H1 (cell line): ENCODE measurements at regions not wholly inside any gene's neighbourhood (a gene's known extent, or its start where the extent isn't known, plus 50 kb on each side); places are given as distances from the start of the nearest gene placed in this dataset.

ENCODE experiments used
- CTCF ChIA-PET: fragments of 300-600 bp; sonication (Branson Sonifier 250); formaldehyde crosslinking; loops from one replicate; lab custom pipeline; 2021; ENCODE audit not compliant: partially characterized antibody; lab: Charles Lee
- POLR2A ChIA-PET: fragments of 300-600 bp; sonication (Branson Sonifier 250); formaldehyde crosslinking; loops from one replicate; lab custom pipeline; 2021; ENCODE audit warnings: inconsistent platforms; ENCODE audit not compliant: partially characterized antibody; lab: Charles Lee
- DNase-seq, 2 experiments: peaks; one replicate each; pipeline versions ENCODE4 v3.0.0 to v3.0.0-alpha.2; 2010 to 2022; ENCODE audit warnings: low spot score in 2 of 2, low read depth in 1 of 2, mixed read lengths in 1 of 2
- FAIRE-seq: peaks from 2 replicates; lab custom pipeline; 2011; peaks lifted over from hg19 to GRCh38; lab: Jason Lieb, UNC
- H2AFZ ChIP-seq: 2 replicates; pipeline ENCODE4 v1.8.1; 2012; ENCODE audit warnings: low read length, inconsistent platforms
- H2AK5ac ChIP-seq: 2 replicates; pipeline ENCODE4 v1.6.1; 2013; ENCODE audit warnings: low read depth, low read length
- H2BK120ac ChIP-seq: replicated peaks from 2 replicates; pipeline ENCODE3; 2013; ENCODE audit warnings: low read depth, low read length, inconsistent platforms
- H2BK12ac ChIP-seq: 2 replicates; pipeline ENCODE4 v1.6.1; 2013; ENCODE audit warnings: low read depth, low read length
- H2BK15ac ChIP-seq: 2 replicates; pipeline ENCODE4 v1.6.1; 2013; ENCODE audit warnings: low read length
- H2BK20ac ChIP-seq: 2 replicates; pipeline ENCODE4 v1.6.1; 2013; ENCODE audit warnings: low read length
- H2BK5ac ChIP-seq: 2 replicates; pipeline ENCODE4 v1.6.1; 2013; ENCODE audit warnings: low read depth, low read length
- H3K14ac ChIP-seq: 2 replicates; pipeline ENCODE4 v1.6.1; 2013; ENCODE audit warnings: inconsistent platforms; ENCODE audit not compliant: insufficient read length
- H3K18ac ChIP-seq: 2 replicates; pipeline ENCODE4 v1.6.1; 2013; ENCODE audit warnings: low read length; ENCODE audit errors: extremely low read depth
- H3K23ac ChIP-seq: 2 replicates; pipeline ENCODE4 v1.6.1; 2013; ENCODE audit warnings: inconsistent platforms; ENCODE audit not compliant: insufficient read length
- H3K23me2 ChIP-seq: 2 replicates; pipeline ENCODE4 v1.6.1; 2013; ENCODE audit warnings: low read depth, low read length
- H3K27ac ChIP-seq: 2 replicates; pipeline ENCODE4 v1.6.1; 2011; ENCODE audit warnings: low read depth, low read length, inconsistent platforms
- H3K27me3 ChIP-seq, 4 experiments: replicated peaks in 1 of 4; 1 replicate in 1 of 4; 2 replicates in 3 of 4; pipeline versions ENCODE4 v1.6.1 to v1.8.1; 2011 to 2013; ENCODE audit warnings: low read length in 3 of 4, mild to moderate bottlenecking in 3 of 4, inconsistent platforms in 2 of 4, mixed read lengths in 2 of 4, moderate library complexity in 1 of 4; ENCODE audit not compliant: control insufficient read depth in 3 of 4, insufficient read depth in 3 of 4; ENCODE audit errors: extremely low read depth in 1 of 4
- H3K36me3 ChIP-seq, 4 experiments: 2 replicates each; pipeline versions ENCODE4 v1.6.1 to v1.8.1; 2011 to 2013; ENCODE audit warnings: mild to moderate bottlenecking in 4 of 4, low read length in 3 of 4, moderate library complexity in 2 of 4, control low read depth in 1 of 4, inconsistent platforms in 1 of 4; ENCODE audit not compliant: insufficient read depth in 4 of 4, control insufficient read depth in 2 of 4
- H3K4ac ChIP-seq: replicated peaks from 2 replicates; pipeline ENCODE3; 2013; ENCODE audit warnings: low read length, low read depth, mixed read lengths, inconsistent platforms; ENCODE audit not compliant: insufficient read length
- H3K4me1 ChIP-seq, 4 experiments: replicated peaks in 1 of 4; 1 replicate in 1 of 4; 2 replicates in 3 of 4; pipeline versions ENCODE4 v1.6.1 to v1.8.1; 2011 to 2013; ENCODE audit warnings: low read length in 3 of 4, inconsistent platforms in 2 of 4, mixed read lengths in 1 of 4; ENCODE audit not compliant: insufficient read depth in 4 of 4, control insufficient read depth in 3 of 4
- H3K4me2 ChIP-seq, 2 experiments: 2 replicates each; pipeline versions ENCODE4 v1.6.1 to v1.8.1; 2011 to 2013; ENCODE audit warnings: low read depth in 2 of 2, low read length in 2 of 2, control low read depth in 1 of 2, inconsistent platforms in 1 of 2, mild to moderate bottlenecking in 1 of 2; ENCODE audit not compliant: insufficient read depth in 1 of 2
- H3K4me3 ChIP-seq, 4 experiments: fragments of 200-600, 300-600 bp in 1 of 4; sonication (generic), shearing (Covaris generic), sonication (Bioruptor Twin) in 1 of 4; 2 replicates each; pipeline versions ENCODE4 v1.5.1 to v1.8.1; 2011 to 2016; ENCODE audit warnings: low read length in 4 of 4, low read depth in 3 of 4, control low read depth in 2 of 4, inconsistent platforms in 2 of 4, mild to moderate bottlenecking in 2 of 4, mixed read lengths in 1 of 4, moderate library complexity in 1 of 4; ENCODE audit not compliant: insufficient read depth in 2 of 4; ENCODE audit errors: extremely low read depth in 1 of 4
- H3K56ac ChIP-seq: replicated peaks from 2 replicates; pipeline ENCODE3; 2013; ENCODE audit warnings: low read depth, mild to moderate bottlenecking, mixed read lengths, low read length, inconsistent platforms; ENCODE audit not compliant: insufficient read length
- H3K79me1 ChIP-seq: 2 replicates; pipeline ENCODE4 v1.6.1; 2013; ENCODE audit warnings: low read depth, low read length, control low read depth
- H3K79me2 ChIP-seq, 2 experiments: 2 replicates each; pipeline versions ENCODE4 v1.6.1 to v1.8.1; 2012 to 2013; ENCODE audit warnings: low read length in 2 of 2, mild to moderate bottlenecking in 2 of 2, inconsistent platforms in 1 of 2; ENCODE audit not compliant: insufficient read depth in 2 of 2, control insufficient read depth in 1 of 2
- H3K9ac ChIP-seq, 4 experiments: replicated peaks in 1 of 4; 1 replicate in 1 of 4; 2 replicates in 3 of 4; pipeline versions ENCODE4 v1.6.1 to v1.8.1; 2011 to 2013; ENCODE audit warnings: low read depth in 3 of 4, low read length in 3 of 4, control low read depth in 2 of 4, mild to moderate bottlenecking in 2 of 4, moderate library complexity in 2 of 4, inconsistent platforms in 1 of 4; ENCODE audit errors: extremely low read depth in 1 of 4
- H3K9me3 ChIP-seq, 2 experiments: 2 replicates each; pipeline versions ENCODE4 v1.6.1 to v1.8.1; 2012 to 2013; ENCODE audit warnings: mild to moderate bottlenecking in 2 of 2, moderate library complexity in 2 of 2, control low read depth in 1 of 2, inconsistent platforms in 1 of 2, low read depth in 1 of 2, low read length in 1 of 2, mixed read lengths in 1 of 2; ENCODE audit not compliant: insufficient read depth in 2 of 2
- H4K20me1 ChIP-seq, 2 experiments: replicated peaks in 1 of 2; 2 replicates each; pipeline versions ENCODE3 to v1.8.1; 2011 to 2013; ENCODE audit warnings: inconsistent platforms in 2 of 2, low read length in 2 of 2, mild to moderate bottlenecking in 1 of 2; ENCODE audit not compliant: insufficient read depth in 2 of 2, control insufficient read depth in 1 of 2
- H4K5ac ChIP-seq: 2 replicates; pipeline ENCODE4 v1.6.1; 2013; ENCODE audit warnings: low read length, low read depth, mixed read lengths, inconsistent platforms; ENCODE audit not compliant: insufficient read length
- H4K8ac ChIP-seq: 2 replicates; pipeline ENCODE4 v1.8.0; 2013; ENCODE audit warnings: mild to moderate bottlenecking, moderate library complexity, low read length, inconsistent platforms; ENCODE audit not compliant: insufficient read depth; ENCODE audit errors: extremely low read depth
- H4K91ac ChIP-seq: replicated peaks from 2 replicates; pipeline ENCODE3; 2013; ENCODE audit warnings: low read length, mixed read lengths, inconsistent platforms; ENCODE audit not compliant: insufficient read length
- BACH1 ChIP-seq: IDR thresholded peaks from 2 replicates; pipeline ENCODE4 v1.6.1; 2012; ENCODE audit warnings: low read length, improper control_type of control experiment
- BCL11A ChIP-seq, 2 experiments: IDR thresholded peaks; one replicate each; pipeline ENCODE4 v1.6.1; 2011; ENCODE audit warnings: low read depth in 2 of 2, low read length in 2 of 2, mild to moderate bottlenecking in 2 of 2
- CHD1 ChIP-seq: IDR thresholded peaks from 2 replicates; pipeline ENCODE4 v1.6.1; 2012; ENCODE audit warnings: low read depth, low read length, improper control_type of control experiment
- CHD2 ChIP-seq: IDR thresholded peaks from 2 replicates; pipeline ENCODE4 v1.6.1; 2012; ENCODE audit warnings: low read length, improper control_type of control experiment
- CTBP2 ChIP-seq: IDR thresholded peaks from 2 replicates; pipeline ENCODE4 v1.7.0; 2011; ENCODE audit warnings: borderline replicate concordance, mild to moderate bottlenecking, moderate library complexity, mixed read lengths, low read length; ENCODE audit not compliant: insufficient read depth, insufficient read length
- EGR1 ChIP-seq: IDR thresholded peaks from 2 replicates; pipeline ENCODE4 v1.6.1; 2011; ENCODE audit warnings: low read depth, low read length, borderline replicate concordance
- GABPA ChIP-seq: IDR thresholded peaks from 2 replicates; pipeline ENCODE4 v1.6.1; 2011; ENCODE audit warnings: mild to moderate bottlenecking, low read length, moderate library complexity, borderline replicate concordance; ENCODE audit not compliant: insufficient read depth
- SP4 ChIP-seq: IDR thresholded peaks from 2 replicates; pipeline ENCODE4 v1.6.1; 2012; ENCODE audit warnings: low read length, inconsistent platforms
- TAF1 ChIP-seq: IDR thresholded peaks from 2 replicates; pipeline ENCODE4 v1.6.1; 2011; ENCODE audit warnings: mild to moderate bottlenecking, low read depth, low read length
- TBP ChIP-seq: IDR thresholded peaks from 2 replicates; pipeline ENCODE4 v1.6.1; 2011; ENCODE audit warnings: low read depth, low read length, improper control_type of control experiment
- TCF12 ChIP-seq: IDR thresholded peaks from 2 replicates; pipeline ENCODE4 v1.6.1; 2011; ENCODE audit warnings: low read depth, mild to moderate bottlenecking, low read length
- WGBS, 2 experiments: shearing (Covaris generic) in 1 of 2; methylation state at CpG; one replicate each; pipeline versions ENCODE4 v1.1.6 to v1.1.7; 2013 to 2015; ENCODE audit warnings: low lambda C conversion rate in 2 of 2, mixed read lengths in 2 of 2, inconsistent platforms in 1 of 2, low coverage in 1 of 2, missing lambda C conversion rate in 1 of 2; ENCODE audit not compliant: insufficient replicate concordance in 2 of 2, insufficient coverage in 1 of 2, insufficient read length in 1 of 2; ENCODE audit errors: extremely low coverage in 1 of 2, missing lambda C conversion rate in 1 of 2; 5-methylcytosine and 5-hydroxymethylcytosine counted together

DNA sequence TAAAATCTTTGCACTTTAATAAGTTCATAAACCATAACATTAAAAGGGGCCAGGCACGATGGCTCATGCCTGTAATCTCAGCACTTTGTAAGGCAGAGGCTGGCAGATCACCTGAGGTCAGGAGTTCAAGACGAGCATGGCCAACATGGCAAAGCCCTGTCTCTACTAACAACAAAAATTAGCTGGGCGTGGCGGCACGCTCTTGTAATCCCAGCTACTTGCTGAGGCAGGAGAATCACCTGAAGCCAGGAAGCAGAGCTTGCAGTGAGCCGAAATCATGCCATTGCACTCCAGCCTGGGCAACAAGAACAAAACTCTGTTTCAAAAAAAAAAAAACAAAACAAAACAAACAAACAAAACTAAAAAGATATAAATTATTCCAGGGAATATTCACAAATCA lies 595.2 kb upstream of the LCORL start:
- Histone ChIP-seq H3K27me3 (no peaks in the 10 kb centered on the region), H3K79me1 (no peaks in the 10 kb centered on the region), H3K79me2 (no peaks in the 10 kb centered on the region), H2BK120ac (no peak overlapping the region), H3K4ac (no peak overlapping the region), H2BK20ac (no peak overlapping the region), H4K5ac (no peak overlapping the region), H3K9me3 (no peaks in the 10 kb centered on the region), H4K8ac (no peak overlapping the region), H2BK12ac (no peak overlapping the region), H3K4me2 (no peak overlapping the region), H3K9ac (no peak overlapping the region), H3K23ac (no peak overlapping the region), H3K56ac (no peak overlapping the region), H3K4me1 (no peaks in the 10 kb centered on the region), H2AFZ (no peak overlapping the region), H3K18ac (no peak overlapping the region), H4K91ac (no peak overlapping the region), H3K14ac (no peak overlapping the region), H3K4me3 (no peak overlapping the region), H3K23me2 (no peaks in the 10 kb centered on the region; the same call in 1 of the 2 replicates), H2BK5ac (no peak overlapping the region), H4K20me1 (no peaks in the 10 kb centered on the region), H2AK5ac (no peak overlapping the region), H3K27ac (no peak overlapping the region), H3K36me3 (no peaks in the 10 kb centered on the region), H2BK15ac (no peak overlapping the region)
- CTCF ChIA-PET, result interaction anchor here (1.0 kb wide), 1 partner anchor 9 kb away, joined by 3 read pairs; no protein-coding TSS in a partner anchor
- TF ChIP-seq TCF12, result no peak
- TF ChIP-seq BACH1, result no peak
- TF ChIP-seq GABPA, result no peak
- no peak for TF ChIP-seq BCL11A (IDR thresholded peaks at IDR 0.05; ENCODE audit: low read depth in 2 of 2, low read length in 2 of 2)
- no peak for TF ChIP-seq CTBP2
- TF ChIP-seq TBP, result no peak
- no peak for TF ChIP-seq CHD1
- no peak for TF ChIP-seq CHD2
- TF ChIP-seq EGR1, result no peak
- TF ChIP-seq SP4, result no peak
- no peak for TF ChIP-seq TAF1
- 88% methylated on average over 6 of the region's 6 CpGs; no CpG with 5 or more reads in 1 of the 2 experiments for WGBS, 2 experiments
- POLR2A ChIA-PET, result no interaction called here
- no peak for FAIRE-seq
- no peak for DNase-seq
